ENCODE measurements at regions not wholly inside any gene's neighbourhood (a gene's known extent, or its start where the extent isn't known, plus 50 kb on each side); places are given as distances from the start of the nearest gene placed in this dataset.

DNA sequence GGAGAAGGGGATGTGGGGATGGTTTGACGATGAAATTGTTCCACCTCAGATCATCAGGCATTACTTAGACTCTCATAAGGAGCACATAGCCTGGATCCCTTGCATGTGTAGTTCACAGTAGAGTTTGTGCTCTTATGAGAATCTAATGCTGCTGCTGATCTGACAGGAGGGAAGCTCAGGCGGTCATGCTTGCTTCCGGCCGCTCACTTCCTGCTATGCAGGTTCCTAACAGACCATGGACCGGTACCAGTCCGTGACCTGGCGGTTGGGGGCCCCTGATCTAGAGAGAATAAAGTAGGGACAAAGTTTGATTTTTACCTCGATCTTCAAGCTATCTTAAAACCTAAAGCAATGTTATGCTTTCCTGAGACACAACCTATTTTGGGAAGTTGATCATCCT is 373.8 kb upstream of the ARGLU1 start:
- TF ChIP-seq, protein P1, sequence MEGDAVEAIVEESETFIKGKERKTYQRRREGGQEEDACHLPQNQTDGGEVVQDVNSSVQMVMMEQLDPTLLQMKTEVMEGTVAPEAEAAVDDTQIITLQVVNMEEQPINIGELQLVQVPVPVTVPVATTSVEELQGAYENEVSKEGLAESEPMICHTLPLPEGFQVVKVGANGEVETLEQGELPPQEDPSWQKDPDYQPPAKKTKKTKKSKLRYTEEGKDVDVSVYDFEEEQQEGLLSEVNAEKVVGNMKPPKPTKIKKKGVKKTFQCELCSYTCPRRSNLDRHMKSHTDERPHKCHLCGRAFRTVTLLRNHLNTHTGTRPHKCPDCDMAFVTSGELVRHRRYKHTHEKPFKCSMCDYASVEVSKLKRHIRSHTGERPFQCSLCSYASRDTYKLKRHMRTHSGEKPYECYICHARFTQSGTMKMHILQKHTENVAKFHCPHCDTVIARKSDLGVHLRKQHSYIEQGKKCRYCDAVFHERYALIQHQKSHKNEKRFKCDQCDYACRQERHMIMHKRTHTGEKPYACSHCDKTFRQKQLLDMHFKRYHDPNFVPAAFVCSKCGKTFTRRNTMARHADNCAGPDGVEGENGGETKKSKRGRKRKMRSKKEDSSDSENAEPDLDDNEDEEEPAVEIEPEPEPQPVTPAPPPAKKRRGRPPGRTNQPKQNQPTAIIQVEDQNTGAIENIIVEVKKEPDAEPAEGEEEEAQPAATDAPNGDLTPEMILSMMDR (IDR thresholded peaks at IDR 0.05): no peak
- no peak for TF ChIP-seq POLR2A (IDR thresholded peaks at IDR 0.05)
